Endothelial cell of umbilical vein (primary cell): ENCODE measurements at regions not wholly inside any gene's neighbourhood (a gene's known extent, or its start where the extent isn't known, plus 50 kb on each side); places are given as distances from the start of the nearest gene placed in this dataset.

Experiments
- BruUV-seq: library from RNA; stranded (reverse); fragments of 400-500 nt; replicated peaks from 2 replicates; lab custom pipeline; 2021; lab: Mats Ljungman, UMichigan
- CTCF ChIA-PET: fragments of 300-600, 350-600 bp; sonication (Branson Sonifier 250); formaldehyde crosslinking; loops from one replicate; lab custom pipeline; 2021; ENCODE audit warnings: antibody characterized with exemption, inconsistent platforms; lab: Charles Lee
- POLR2A ChIA-PET: fragments of 300-600, 350-600 bp; sonication (Branson Sonifier 250); formaldehyde crosslinking; loops from one replicate; lab custom pipeline; 2021; ENCODE audit warnings: antibody characterized with exemption, inconsistent platforms; lab: Charles Lee
- DNase-seq: peaks from one replicate; pipeline ENCODE4 v3.0.0-alpha.2; 2011; ENCODE audit warnings: low read depth, low spot score
- FAIRE-seq: peaks from 2 replicates; lab custom pipeline; 2011; peaks lifted over from hg19 to GRCh38; lab: Jason Lieb, UNC
- H2AFZ ChIP-seq: 2 replicates; pipeline ENCODE4 v1.6.0; 2012; ENCODE audit warnings: low read depth, low read length, control low read depth, inconsistent platforms
- H3K27ac ChIP-seq: 2 replicates; pipeline ENCODE4 v1.5.1; 2011; ENCODE audit warnings: low read depth, mild to moderate bottlenecking, control low read depth, low read length, moderate library complexity; ENCODE audit not compliant: insufficient read depth
- H3K27me3 ChIP-seq, 2 experiments: 2 replicates each; pipeline versions ENCODE4 v1.6.0 to v1.6.1; 2011; ENCODE audit warnings: low read length in 2 of 2, mixed read lengths in 1 of 2; ENCODE audit not compliant: control insufficient read depth in 2 of 2, insufficient read depth in 2 of 2
- H3K36me3 ChIP-seq, 2 experiments: 2 replicates in 1 of 2; 3 replicates in 1 of 2; pipeline ENCODE4 v1.5.1; 2011; ENCODE audit warnings: low read length in 2 of 2, mild to moderate bottlenecking in 1 of 2, moderate library complexity in 1 of 2; ENCODE audit not compliant: control insufficient read depth in 2 of 2, insufficient read depth in 2 of 2; ENCODE audit errors: extremely low read depth in 1 of 2
- H3K4me1 ChIP-seq: 3 replicates; pipeline ENCODE4 v1.5.1; 2011; ENCODE audit warnings: mild to moderate bottlenecking, low read length; ENCODE audit not compliant: control insufficient read depth, insufficient read depth; ENCODE audit errors: extremely low read depth
- H3K4me2 ChIP-seq: 2 replicates; pipeline ENCODE4 v1.6.1; 2011; ENCODE audit warnings: low read length, control low read depth, mixed read lengths; ENCODE audit not compliant: insufficient read depth
- H3K4me3 ChIP-seq, 3 experiments: fragments of 200-600 bp in 1 of 3; sonication (generic), shearing (Covaris generic) in 1 of 3; replicated peaks in 1 of 3; 2 replicates each; pipeline ENCODE4 v1.5.1; 2011 to 2016; ENCODE audit warnings: control low read depth in 3 of 3, low read length in 3 of 3, mild to moderate bottlenecking in 2 of 3, inconsistent platforms in 1 of 3, low read depth in 1 of 3, moderate library complexity in 1 of 3; ENCODE audit not compliant: insufficient read depth in 1 of 3
- H3K79me2 ChIP-seq: 2 replicates; pipeline ENCODE4 v1.6.0; 2012; ENCODE audit warnings: low read length, inconsistent platforms; ENCODE audit not compliant: control insufficient read depth, insufficient read depth
- H3K9ac ChIP-seq: replicated peaks from 2 replicates; pipeline ENCODE3; 2011; ENCODE audit warnings: low read length, control low read depth; ENCODE audit not compliant: insufficient read depth; ENCODE audit errors: extremely low read depth
- H3K9me1 ChIP-seq: replicated peaks from 3 replicates; pipeline ENCODE4 v1.6.0; 2011; ENCODE audit warnings: mild to moderate bottlenecking, low read length; ENCODE audit not compliant: control insufficient read depth, insufficient read depth; ENCODE audit errors: extremely low read depth
- H3K9me3 ChIP-seq: replicated peaks from 2 replicates; pipeline ENCODE4 v1.5.1; 2012; ENCODE audit warnings: low read length, inconsistent platforms; ENCODE audit not compliant: control insufficient read depth, insufficient read depth
- H4K20me1 ChIP-seq: replicated peaks from 2 replicates; pipeline ENCODE3; 2011; ENCODE audit warnings: mild to moderate bottlenecking, low read length; ENCODE audit not compliant: control insufficient read depth, insufficient read depth; ENCODE audit errors: extremely low read depth
- CTCF ChIP-seq, 2 donors: IDR thresholded peaks; 1 replicate in 1 of 2; 2 replicates in 1 of 2; pipeline ENCODE4 v1.5.1; 2011; ENCODE audit warnings: low read length in 2 of 2, mild to moderate bottlenecking in 2 of 2, moderate library complexity in 2 of 2, control low read depth in 1 of 2, inconsistent platforms in 1 of 2, low read depth in 1 of 2; ENCODE audit not compliant: insufficient read depth in 1 of 2; ENCODE audit errors: extremely low read depth in 1 of 2
- EZH2 ChIP-seq: IDR thresholded peaks from 2 replicates; pipeline ENCODE4 v1.6.1; 2012; ENCODE audit warnings: borderline replicate concordance, low read depth, mild to moderate bottlenecking, moderate library complexity, low read length, inconsistent platforms; ENCODE audit not compliant: severe bottlenecking
- FOS ChIP-seq: IDR thresholded peaks from 2 replicates; pipeline ENCODE4 v1.6.1; 2011; ENCODE audit warnings: mild to moderate bottlenecking, low read length, moderate library complexity, borderline replicate concordance; ENCODE audit not compliant: insufficient read depth
- GATA2 ChIP-seq: IDR thresholded peaks from 2 replicates; pipeline ENCODE4 v1.7.0; 2011; ENCODE audit warnings: low read depth, mild to moderate bottlenecking, moderate library complexity, mixed read lengths, low read length; ENCODE audit not compliant: insufficient read length, insufficient read depth
- JUN ChIP-seq: IDR thresholded peaks from 2 replicates; pipeline ENCODE4 v1.6.1; 2011; ENCODE audit warnings: borderline replicate concordance, low read depth; ENCODE audit not compliant: insufficient read length, insufficient read depth
- MAX ChIP-seq: IDR thresholded peaks from 2 replicates; pipeline ENCODE4 v1.6.1; 2011; ENCODE audit not compliant: insufficient read depth, insufficient read length
- MYC ChIP-seq: IDR thresholded peaks from one replicate; pipeline ENCODE4 v1.6.1; 2011; ENCODE audit warnings: mild to moderate bottlenecking, low read depth, low read length
- POLR2A ChIP-seq: IDR thresholded peaks from 2 replicates; pipeline ENCODE4 v1.6.1; 2012; ENCODE audit warnings: low read depth, mild to moderate bottlenecking, control low read depth, low read length
- POLR2AphosphoS5 ChIP-seq: IDR thresholded peaks from 2 replicates; pipeline ENCODE4 v1.6.1; 2012; ENCODE audit warnings: low read depth, mild to moderate bottlenecking, control low read depth, low read length, moderate library complexity; ENCODE audit not compliant: insufficient read depth
- dilution Hi-C: fragments of 300-500 bp; cut with MboI; formaldehyde crosslinking; loops from one replicate; pipeline ENCODE4 v1.15.0; 2019; ENCODE audit warnings: low sequenced_read_pairs; ENCODE audit not compliant: extremely low pct_ligation_motif_present
- intact Hi-C: fragments of 100-400 bp; cut with micrococcal nuclease; formaldehyde crosslinking; loops from one replicate; pipeline ENCODE4 v1.10.0; 2022

DNA sequence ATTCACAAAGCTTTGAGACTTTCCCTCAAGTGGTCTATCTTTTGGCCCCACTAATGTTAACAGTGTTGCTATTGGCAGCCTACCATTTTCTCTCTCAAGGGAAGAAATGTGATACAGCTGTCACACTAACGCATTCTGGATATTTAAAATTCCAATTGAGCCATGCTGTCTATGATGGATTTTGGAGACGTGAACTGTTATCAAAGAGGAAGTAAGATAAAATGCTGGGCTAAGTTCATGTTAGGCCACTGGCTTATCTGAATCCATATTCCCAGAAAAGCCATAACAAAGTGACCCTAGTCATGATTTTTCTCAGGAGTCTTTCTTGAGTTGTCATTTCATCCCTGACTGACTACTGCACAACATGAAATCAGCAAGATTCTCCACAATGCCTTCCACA is 200.2 kb downstream of the PHLDA1 start:
- no peak for TF ChIP-seq MYC
- no peak for TF ChIP-seq GATA2
- no peak for TF ChIP-seq EZH2
- TF ChIP-seq MAX, result no peak
- no peak for TF ChIP-seq POLR2AphosphoS5
- no peak for TF ChIP-seq CTCF (IDR thresholded peaks at IDR 0.05; ENCODE audit: extremely low read depth in 1 of 2, insufficient read depth in 1 of 2, low read depth in 1 of 2, low read length in 2 of 2)
- TF ChIP-seq JUN, result no peak
- no peak for TF ChIP-seq FOS
- no peak for TF ChIP-seq POLR2A
- DNase-seq, result peak; percentile 52
- no peak for FAIRE-seq
- Histone ChIP-seq H3K27me3 (no peaks in the 10 kb centered on the region), H3K9me3 (no peaks in the 10 kb centered on the region), H4K20me1 (no peaks in the 10 kb centered on the region), H3K4me1 (peaks cover 7% of the 10 kb centered on the region), H3K4me3 (no peak overlapping the region), H3K79me2 (no peaks in the 10 kb centered on the region), H3K4me2 (no peak overlapping the region), H3K27ac (no peak overlapping the region), H3K9me1 (no peaks in the 10 kb centered on the region), H2AFZ (no peak overlapping the region), H3K9ac (no peak overlapping the region), H3K36me3 (no peaks in the 10 kb centered on the region)
- intact Hi-C loops, result no loop called here
- no TSS peak for BruUV-seq
- POLR2A ChIA-PET, result no interaction called here
- dilution Hi-C loops, result no loop called here
- CTCF ChIA-PET, result interaction anchor here (0.8 to 1.5 kb wide), 5 partner anchors 11 to 271 kb away, joined by 3 to 5 read pairs (median 4); no protein-coding TSS in a partner anchor
